Brain microvascular endothelial cell (primary cell): ENCODE measurements at regions not wholly inside any gene's neighbourhood (a gene's known extent, or its start where the extent isn't known, plus 50 kb on each side); places are given as distances from the start of the nearest gene placed in this dataset.

Source experiments
- DNase-seq: peaks from one replicate; pipeline ENCODE4 v3.0.0-alpha.2; 2020
- H3K27ac ChIP-seq: fragments of 250-450 bp; sonication (Bioruptor Pico); 2 replicates; pipeline ENCODE4 v1.5.1; 2020; ENCODE audit warnings: mild to moderate bottlenecking, moderate library complexity
- H3K27me3 ChIP-seq: fragments of 250-450 bp; sonication (Bioruptor Pico); replicated peaks from 2 replicates; pipeline ENCODE4 v1.5.1; 2020; ENCODE audit warnings: mild to moderate bottlenecking
- H3K36me3 ChIP-seq: fragments of 250-450 bp; sonication (Bioruptor Pico); replicated peaks from 2 replicates; pipeline ENCODE4 v1.5.1; 2020; ENCODE audit warnings: mild to moderate bottlenecking
- H3K4me3 ChIP-seq: 2 replicates; pipeline ENCODE4 v1.5.1; 2011; ENCODE audit warnings: low read depth, mild to moderate bottlenecking, control low read depth, low read length, moderate library complexity
- in situ Hi-C: cut with HindIII; loops from 2 replicates; pipeline ENCODE4 v1.10.0; 2017; ENCODE audit warnings: low sequenced_read_pairs, low pct_ligation_motif_present
- TF ChIP-seq, protein P1 (sequence below): IDR thresholded peaks from 2 replicates; pipeline ENCODE4 v1.5.1; 2011; ENCODE audit warnings: low read depth, mild to moderate bottlenecking, moderate library complexity, low read length, control low read depth, inconsistent platforms; ENCODE audit errors: missing control alignments

DNA sequence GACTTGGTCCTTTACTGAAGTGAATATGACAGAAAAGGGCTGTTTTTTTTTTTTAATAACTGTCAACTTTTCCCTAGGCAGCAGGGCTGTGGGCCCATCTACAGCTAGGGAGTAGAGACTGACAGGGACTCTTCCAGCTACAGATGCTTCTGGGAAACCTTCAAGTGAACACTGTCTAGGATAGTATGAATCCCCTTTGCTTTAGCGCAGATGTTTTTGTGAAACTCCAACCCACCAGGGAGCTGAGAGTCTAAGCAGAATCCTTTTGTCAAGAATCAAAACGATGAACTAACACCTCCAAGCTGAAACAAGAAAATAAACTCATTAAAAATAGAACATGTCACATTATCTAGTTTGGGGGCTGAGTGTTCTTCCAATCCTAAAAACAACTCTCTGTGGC lies 219.7 kb upstream of the FGF13 start:
- TF ChIP-seq, protein P1, sequence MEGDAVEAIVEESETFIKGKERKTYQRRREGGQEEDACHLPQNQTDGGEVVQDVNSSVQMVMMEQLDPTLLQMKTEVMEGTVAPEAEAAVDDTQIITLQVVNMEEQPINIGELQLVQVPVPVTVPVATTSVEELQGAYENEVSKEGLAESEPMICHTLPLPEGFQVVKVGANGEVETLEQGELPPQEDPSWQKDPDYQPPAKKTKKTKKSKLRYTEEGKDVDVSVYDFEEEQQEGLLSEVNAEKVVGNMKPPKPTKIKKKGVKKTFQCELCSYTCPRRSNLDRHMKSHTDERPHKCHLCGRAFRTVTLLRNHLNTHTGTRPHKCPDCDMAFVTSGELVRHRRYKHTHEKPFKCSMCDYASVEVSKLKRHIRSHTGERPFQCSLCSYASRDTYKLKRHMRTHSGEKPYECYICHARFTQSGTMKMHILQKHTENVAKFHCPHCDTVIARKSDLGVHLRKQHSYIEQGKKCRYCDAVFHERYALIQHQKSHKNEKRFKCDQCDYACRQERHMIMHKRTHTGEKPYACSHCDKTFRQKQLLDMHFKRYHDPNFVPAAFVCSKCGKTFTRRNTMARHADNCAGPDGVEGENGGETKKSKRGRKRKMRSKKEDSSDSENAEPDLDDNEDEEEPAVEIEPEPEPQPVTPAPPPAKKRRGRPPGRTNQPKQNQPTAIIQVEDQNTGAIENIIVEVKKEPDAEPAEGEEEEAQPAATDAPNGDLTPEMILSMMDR = no peak
- in situ Hi-C loops = no loop called here
- Histone ChIP-seq H3K27me3 (no peaks in the 10 kb centered on the region), H3K4me3 (no peak overlapping the region), H3K36me3 (no peaks in the 10 kb centered on the region), H3K27ac (no peak overlapping the region)
- DNase-seq = no peak

DNA sequence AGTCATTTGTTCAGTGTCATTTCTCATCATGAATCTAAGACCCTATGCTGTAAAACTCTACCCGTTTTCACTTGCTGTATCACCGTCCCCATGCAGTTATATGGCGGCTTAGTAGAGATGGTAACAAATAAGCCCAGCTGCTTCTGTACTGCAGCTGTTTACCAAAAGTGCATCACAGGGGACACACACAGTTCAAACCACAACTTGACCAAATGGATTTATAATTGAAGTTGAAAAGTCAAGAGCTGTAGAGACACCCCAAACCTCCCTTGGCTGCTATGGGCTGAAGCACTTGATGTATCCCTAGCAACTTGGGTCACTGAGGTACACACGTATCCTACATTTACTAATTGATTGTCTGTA lies 219.0 kb upstream of the FGF13 start:
- Histone ChIP-seq H3K36me3 (no peaks in the 10 kb centered on the region), H3K4me3 (no peak overlapping the region), H3K27me3 (no peaks in the 10 kb centered on the region), H3K27ac (no peak overlapping the region)
- in situ Hi-C loops = no loop called here
- DNase-seq = no peak
- TF ChIP-seq, protein P1 = no peak

DNA sequence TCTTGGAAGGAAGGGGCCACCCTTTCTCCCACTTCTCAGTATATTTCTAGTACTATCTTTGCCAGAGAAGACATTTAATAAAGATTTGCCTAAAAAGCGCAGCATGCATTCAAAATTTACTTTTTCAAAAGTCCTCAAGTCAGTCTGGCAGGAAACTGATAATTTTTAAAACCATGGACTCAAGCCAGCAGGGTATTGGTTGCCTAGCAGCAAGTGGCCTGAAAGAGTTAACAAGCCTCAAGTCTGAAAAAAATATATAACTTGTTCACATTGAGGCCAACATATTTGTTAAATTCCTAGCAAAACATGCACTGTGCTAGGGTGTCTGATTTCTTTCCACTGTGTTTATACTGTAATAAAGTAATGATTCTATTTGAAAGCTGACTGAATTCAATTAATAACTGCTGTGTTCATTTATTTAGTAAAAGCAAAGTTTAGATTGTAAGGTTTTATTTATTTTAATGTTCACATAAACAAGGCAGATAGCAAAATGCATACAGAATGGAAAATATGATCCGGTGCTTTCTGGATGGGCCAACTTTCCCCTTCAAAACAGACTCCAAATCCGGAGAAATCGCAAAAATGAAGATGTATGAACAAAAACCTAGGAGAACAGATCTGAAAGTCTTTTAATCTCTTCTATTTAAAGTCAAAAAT lies 218.5 kb upstream of the FGF13 start:
- Histone ChIP-seq H3K27me3 (no peaks in the 10 kb centered on the region), H3K27ac (no peak overlapping the region), H3K4me3 (no peak overlapping the region), H3K36me3 (no peaks in the 10 kb centered on the region)
- in situ Hi-C loops = no loop called here
- TF ChIP-seq, protein P1 = no peak
- no peak for DNase-seq

DNA sequence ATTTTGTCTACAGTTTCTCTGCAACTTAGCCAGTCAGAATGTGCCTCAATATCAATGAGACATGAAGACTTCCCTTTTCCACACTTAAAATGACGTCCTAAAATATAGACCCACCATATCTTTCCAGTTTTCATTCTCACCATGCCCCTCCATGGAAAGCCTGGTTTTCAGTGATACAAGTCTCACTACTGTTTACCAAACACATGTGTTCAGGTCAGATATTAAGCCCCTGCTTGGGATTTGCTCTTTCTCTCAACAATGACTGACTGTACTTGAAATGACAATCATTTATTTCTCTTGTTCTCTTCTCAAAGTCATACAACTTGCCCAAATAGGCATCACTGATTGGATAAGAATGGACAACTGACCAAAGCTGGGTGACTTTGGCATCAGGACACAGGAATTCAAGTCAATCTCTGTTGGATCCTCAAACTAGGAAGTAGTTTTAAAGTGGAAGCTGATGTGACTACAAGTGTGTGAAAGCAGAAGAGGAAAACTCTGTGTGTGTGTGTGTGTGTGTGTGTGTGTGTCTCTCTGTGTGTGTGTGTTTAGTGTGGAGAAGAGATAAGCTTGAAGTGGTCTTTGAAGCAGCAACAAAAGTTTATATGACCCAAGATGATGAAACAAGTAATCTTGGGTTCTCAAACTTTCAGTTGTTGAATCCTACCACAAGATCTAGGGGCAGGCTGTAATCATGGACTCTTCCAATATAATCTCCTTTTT lies 217.4 kb upstream of the FGF13 start:
- Histone ChIP-seq H3K27me3 (no peaks in the 10 kb centered on the region), H3K27ac (no peak overlapping the region), H3K4me3 (no peak overlapping the region), H3K36me3 (no peaks in the 10 kb centered on the region)
- in situ Hi-C loops = no loop called here
- no peak for DNase-seq
- TF ChIP-seq, protein P1 = no peak

DNA sequence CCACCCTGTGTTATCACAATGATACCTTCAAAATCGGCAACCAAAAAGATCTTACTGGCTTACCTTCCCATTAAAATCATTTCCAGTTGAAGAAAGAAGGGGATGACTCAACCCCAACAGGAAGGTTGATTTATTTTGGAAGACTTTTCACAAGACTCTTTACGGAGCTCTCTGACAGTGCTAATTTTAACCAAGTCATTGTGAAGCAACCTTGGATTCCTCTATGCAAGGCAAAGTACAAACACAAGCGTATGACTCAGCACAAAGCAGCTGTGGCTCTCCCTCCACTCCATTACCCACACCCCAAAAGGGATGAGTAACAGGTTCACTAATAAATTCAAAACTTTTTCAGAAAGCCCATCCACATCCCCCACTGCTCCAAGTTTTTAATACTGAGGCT lies 213.8 kb upstream of the FGF13 start:
- no peaks in the 10 kb centered on the region for H3K27me3 ChIP-seq
- TF ChIP-seq, protein P1 = no peak
- no peak for DNase-seq
- in situ Hi-C loops = no loop called here
- no peaks in the 10 kb centered on the region for H3K36me3 ChIP-seq
- no peak overlapping the region for H3K27ac ChIP-seq
- H3K4me3 ChIP-seq = no peak overlapping the region
